NOMO-1 treated with dmso at 0.1 percent for 144 hours (cell line): ENCODE measurements at regions not wholly inside any gene's neighbourhood (a gene's known extent, or its start where the extent isn't known, plus 50 kb on each side); places are given as distances from the start of the nearest gene placed in this dataset.

Experiments used
- DNase-seq: peaks from one replicate; lab custom pipeline; 2025; ENCODE audit not compliant: unreplicated experiment; lab: John Stamatoyannopoulos, UW

DNA sequence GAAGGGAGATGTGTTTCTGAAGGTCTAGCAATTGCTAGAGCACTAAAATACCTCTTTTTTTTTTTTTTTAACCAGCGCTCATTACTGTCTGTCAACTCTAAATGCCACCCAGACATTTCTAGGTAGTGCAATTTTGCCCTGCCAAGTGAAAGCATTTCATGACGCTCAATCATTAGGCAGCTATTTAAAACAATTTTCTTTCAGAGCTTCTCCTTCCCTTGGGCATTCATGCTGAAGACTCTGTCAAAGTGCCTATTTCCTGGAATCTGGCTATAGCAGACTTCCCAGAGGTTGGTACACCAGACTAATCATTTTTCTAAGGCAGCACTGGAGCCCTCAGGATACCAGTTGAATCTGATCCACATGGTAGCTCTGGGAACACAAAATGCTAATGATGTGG, 97.0 kb upstream of the ANKRD55 start:
- no peak for DNase-seq

DNA sequence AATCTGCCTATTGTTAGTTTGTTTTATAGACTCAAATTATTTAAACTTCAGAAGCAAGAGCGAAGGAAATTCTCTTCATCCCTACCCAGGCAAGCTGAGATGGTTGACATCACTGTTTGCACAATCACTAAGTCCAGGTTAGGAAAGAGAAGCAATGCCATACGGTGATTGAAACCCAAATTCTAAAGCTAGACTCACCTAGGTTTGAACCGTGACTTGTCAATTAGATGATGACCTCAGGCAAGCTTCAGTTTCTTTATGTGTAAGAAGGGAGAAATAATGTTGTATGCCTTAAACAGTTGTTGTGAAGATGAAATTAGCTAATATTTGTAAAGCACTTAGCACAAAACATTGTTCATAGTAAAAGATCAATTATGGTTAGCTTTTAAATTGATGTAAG, 96.5 kb upstream of the ANKRD55 start:
- no peak for DNase-seq

DNA sequence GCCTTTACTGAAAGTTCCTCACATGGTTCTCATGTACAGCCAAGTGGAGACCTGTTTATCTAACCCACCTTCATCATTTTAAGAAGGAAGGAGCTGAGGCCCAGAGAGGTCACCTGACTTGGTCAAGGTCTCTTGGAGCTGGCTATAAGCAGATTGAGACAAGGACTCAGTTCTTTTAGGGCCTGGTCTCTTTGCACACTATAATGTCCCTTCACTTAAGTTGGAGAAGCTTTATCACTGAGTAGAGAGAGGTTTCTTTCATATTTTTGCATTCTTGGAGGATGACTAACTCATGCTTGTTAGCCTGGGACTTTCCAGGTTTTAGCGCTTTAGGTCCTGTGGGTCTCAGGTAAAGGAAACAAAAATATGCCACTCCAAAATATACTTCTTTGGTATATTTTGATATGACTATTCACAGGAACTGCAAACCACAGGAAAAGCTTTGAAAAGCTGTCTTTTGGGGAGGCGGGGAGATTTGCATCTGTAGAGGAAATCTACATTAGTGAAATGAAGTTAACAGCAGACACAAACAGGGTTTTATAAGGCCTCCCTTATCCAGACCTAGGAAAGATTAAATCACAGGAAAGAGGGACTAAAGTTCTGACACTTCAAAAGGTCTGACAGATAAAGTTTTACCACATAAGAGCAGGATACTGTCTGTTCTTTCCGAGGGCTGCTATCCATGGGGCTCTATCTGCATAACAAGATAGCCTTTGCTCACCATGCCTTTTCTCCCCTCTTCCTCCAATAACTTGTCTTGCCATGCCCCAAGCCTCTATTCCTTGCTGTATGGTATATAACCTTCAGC, 95.8 kb upstream of the ANKRD55 start:
- DNase-seq: no peak

DNA sequence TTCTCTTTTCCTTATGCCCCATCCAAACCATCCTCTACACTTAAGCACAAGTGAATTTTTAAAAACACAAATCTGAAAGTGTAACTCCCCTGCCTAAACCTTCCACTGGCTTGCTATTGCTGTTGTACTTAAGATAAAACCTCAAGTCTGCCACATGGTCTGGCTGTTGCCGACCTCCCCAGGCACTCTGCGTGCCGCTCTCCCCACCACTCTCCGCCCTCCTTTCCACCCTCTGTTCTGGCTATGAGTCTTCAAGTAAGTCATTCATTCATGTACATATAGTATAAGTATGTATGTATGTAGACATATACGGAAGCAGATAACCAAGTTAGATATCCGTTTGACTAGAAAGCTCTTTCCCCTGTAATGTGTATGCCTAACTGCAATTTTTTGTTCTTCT, 94.7 kb upstream of the ANKRD55 start:
- no peak for DNase-seq

DNA sequence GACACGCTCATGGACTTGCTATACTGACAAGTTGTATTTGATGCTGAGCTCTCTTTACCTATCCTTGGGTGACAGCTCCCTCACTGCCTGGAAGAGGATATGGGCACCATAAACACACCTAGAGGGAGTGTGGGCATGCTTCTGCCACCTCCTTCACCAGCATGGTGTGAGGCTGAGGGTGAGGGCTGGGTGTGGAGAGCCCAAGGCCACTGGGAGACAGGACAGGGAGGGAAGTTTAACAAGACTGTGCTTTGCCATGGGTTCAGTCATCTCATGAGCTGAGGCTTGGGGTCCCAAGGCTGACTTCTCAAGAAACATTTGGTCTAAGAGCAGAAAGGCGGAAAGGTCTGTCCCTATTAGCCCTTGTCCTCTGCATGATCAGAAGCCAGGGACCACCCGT, 93.6 kb upstream of the ANKRD55 start:
- DNase-seq: no peak

DNA sequence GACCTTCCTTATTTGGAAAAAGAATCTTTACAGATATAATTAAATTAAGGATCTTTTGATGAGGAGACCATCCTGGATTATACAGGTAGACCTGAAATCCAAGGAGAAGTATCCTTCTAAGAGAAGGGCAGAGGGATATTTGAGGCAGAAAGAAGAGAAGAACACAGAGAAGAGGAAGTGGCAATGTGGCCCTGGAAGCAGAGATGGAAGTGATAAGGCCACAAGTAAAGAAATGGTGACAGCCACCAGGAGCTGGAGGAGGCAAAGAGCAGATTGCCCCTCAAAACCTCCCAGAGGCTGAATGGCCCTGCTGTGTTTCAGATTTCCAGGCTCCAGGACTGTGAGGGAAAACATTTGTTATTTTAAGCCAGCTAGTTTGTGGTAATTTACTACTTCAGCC, 93.0 kb upstream of the ANKRD55 start:
- DNase-seq: no peak

DNA sequence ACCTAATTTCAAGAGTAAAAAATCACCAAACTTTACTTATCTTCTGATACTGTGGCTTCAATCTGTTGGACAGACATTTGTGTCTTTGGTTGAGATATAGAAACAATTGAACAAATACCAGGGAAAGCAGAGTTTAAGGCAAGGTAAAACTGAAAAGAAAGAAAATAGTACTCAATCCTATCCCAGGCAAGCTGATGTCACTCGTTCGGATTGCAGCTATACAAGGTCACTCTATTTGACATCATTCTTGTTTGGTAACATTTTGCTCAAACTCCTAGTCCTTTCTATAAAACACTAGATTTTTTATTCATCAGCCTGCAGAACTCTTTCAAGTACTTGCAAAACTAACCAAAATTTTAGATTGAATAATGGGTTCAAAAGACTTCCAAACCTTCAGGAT, 91.9 kb upstream of the ANKRD55 start:
- DNase-seq: no peak

DNA sequence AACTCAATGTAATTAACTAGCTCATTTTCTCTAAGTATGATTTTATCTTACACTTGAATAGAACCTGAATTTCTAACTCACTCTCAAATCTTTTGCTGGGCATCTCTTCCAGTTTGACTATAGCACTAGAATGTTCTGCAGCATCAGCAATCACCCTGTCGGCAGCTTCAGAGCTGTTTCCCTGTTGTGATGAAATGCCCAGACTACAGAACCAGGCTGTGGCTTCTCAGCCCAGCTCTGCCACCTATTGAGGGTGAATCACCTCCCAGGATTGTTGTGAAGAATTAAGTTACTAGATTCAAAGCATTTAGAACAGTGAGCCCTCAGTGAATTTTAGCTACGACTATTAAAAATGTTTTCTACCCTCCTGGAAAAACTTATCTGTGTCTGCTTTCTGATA, 90.4 kb upstream of the ANKRD55 start:
- no peak for DNase-seq

DNA sequence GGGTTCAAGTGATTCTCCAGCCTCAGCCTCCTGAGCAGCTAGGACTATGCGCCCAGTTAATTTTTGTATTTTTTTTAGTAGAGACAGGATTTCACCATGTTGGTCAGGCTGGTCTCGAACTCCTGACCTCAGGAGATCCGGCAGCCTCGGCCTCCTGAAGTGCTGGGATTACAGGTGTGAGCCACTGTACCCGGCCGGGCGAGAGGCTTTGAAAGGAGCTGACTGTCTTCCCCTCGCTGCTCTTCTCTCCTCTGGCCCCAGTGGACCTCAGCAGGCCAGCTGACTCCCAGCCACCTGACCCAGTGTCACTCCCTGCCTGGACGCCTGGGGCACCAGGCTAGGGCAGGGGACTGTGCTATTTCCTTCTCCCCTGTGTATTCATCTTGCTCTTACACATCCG, 89.5 kb upstream of the ANKRD55 start:
- DNase-seq: no peak

DNA sequence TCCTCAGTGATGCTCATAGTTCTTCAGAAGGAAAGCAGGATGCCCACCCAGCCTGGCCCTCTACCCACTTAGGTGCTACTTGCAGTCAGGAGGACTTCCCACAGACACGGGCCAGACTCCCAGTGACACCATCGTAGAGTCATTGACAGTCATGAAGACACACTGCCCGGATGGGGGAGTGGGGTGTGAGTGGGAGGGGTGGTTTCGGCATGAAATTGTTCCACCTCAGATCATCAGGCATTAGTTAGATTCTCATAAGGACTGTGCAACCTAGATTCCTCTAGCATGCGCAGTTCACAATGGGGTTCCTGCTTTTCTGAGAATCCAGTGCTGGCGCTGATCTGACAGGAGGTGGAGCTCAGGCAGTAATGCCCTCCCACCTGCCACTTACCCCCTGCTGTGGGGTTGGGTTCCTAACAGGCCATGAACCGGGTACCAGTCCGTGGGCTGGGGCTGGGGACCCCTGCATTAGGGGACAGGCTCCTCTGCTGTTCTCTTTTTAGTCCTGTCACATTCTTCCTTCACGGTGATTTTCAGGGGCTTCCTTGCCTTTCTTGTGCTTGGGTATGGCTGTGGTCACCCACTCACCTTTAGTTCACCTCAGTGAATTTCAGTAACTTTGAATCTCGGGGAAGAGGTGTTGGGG, 88.2 kb upstream of the ANKRD55 start:
- DNase-seq: no peak

DNA sequence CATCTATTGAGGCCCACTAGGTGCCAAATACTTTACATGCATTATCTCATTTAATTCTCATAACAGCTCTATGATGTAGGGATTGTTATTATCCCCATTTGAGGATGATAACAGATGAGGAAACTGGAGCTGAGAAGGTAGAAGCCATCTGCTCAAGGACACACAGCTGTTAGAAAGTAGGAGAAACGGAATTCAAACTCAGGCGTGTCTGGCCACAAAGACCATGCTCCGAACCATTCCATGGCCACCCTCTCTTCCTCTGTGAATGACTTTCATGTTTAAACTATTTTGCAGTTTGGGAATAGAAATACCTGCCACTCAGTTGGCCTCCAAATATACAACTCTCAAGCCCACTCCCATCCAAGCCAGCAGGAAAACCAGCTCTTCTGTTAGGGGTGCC, 87.6 kb upstream of the ANKRD55 start:
- no peak for DNase-seq

DNA sequence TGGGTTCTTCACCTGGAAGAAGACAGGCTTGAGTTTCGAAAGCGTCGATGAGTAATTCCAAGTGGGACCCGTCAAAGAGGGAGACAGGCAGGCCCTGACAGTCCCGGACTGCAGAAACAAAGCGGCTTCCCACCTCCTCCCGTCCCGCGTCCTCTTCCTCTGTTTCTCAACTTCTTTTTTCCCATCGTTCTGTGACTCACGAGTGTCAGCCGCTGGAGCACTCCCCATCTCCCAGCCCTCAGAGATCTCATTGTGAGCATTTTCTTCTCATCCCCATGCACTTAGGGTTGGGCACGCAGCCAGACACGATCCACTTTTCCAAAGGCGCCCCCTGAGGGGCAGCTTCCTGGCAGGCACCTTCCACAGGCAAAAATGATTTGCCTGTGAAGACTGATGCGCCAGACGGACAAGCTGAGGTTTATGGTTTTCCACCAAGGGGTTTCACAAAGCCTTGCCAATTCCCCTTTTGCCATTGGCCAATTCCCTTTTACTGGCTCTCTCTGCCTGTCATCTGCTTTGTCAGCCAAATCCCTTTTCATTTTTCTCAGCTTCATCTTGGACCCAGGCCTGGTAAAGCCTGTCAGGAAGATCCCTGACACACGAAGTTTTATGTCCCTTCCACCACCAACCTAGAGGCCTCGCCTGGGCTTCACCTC, 86.5 kb upstream of the ANKRD55 start:
- DNase-seq: no peak

DNA sequence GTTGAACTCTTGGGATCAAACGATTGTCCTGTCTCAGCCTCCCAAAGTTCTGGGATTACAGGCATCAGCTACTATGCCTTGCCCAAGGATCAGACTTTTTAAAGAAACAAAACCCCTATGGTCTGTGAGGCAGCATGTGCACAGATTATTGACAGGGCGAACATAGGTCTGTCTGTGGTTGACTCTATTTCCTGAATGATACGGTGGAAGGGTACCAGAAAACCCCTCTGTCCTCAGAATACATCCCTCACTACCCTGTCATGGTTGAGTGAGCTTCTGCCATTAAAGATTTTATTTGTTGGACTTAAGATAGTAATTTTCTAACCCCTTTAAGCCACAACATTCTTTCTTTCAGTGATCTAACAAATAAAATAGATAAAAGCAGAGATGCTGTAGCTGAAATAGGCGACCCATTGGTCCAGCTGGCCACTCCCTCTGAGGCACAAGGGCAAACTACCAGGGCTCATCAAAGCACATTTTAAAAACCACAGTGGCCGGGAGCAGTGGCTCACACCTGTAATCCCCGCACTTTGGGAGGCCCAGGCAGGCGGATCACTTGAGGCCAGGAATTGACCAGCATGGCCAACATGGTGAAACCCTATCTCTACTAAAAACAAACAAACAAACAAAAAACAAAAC, 84.9 kb upstream of the ANKRD55 start:
- DNase-seq: no peak

DNA sequence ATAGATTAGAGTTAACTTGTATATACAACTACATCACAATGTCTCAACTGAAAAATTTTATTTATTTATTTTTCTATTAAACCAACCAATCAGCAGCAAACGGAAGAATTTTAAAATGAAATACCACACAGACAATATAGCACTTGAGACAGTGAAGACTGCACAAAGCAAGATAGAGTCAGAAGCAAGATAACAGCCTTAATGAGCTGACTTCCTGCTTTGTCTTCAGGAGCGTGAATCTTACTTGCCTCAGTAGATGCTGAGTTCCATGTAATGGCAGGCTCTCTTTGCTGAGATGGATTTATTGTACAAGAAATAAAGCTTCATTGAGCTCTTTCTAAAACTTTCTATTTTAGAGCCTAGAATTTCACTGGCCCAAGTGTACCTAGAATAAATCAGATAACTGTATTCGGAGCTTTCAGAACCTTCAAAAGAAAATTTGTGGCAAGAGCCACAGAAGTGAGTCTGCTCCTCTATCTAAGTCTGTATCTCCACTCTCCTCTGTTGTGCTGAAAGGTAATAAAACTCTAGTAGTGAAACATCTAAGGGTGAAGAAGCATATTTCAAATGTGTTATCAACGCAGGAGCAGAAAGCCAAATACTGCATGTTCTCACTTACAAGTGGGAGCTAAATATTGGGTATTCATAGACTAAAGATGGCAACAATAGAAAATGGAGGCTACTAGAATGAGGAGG, 83.3 kb upstream of the ANKRD55 start:
- DNase-seq: no peak

DNA sequence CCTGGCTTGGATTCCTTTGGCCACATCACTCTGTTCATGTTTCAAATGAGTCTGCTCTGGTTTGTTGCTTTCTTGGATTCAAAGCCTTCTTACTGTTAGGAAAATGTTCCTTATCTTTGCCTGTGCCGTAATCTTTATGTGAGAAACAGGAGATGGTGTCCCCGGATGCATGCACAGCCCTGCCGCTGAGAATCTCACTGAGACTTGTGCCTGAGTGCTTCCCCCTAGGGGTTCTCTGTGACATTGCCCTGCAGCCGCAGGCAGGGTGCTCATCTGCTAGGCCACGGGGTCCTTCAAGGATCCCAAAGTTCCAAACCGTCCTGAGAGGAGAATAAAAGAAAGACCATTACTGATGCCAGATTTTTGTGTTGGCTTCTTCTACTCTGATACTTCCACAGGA, 81.4 kb upstream of the ANKRD55 start:
- no peak for DNase-seq

DNA sequence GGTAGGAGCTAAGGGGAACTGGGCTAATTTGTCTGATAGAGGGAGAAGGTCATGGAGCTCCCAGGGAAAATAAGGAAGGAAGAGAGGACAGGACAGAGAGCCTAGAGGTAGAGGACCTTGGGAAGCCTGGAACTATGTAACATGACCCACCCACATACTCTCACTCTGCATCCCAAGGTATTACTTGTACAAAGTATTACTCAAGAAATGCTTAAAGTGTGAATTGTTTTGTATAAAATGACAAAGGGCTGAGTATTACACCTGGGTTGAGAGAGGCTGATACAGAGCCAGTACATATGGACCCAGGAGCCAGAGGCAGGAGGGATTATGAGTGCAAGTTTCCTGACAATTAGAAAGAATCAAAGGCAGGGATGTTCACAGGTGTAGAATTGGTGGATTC, 80.5 kb upstream of the ANKRD55 start:
- no peak for DNase-seq

DNA sequence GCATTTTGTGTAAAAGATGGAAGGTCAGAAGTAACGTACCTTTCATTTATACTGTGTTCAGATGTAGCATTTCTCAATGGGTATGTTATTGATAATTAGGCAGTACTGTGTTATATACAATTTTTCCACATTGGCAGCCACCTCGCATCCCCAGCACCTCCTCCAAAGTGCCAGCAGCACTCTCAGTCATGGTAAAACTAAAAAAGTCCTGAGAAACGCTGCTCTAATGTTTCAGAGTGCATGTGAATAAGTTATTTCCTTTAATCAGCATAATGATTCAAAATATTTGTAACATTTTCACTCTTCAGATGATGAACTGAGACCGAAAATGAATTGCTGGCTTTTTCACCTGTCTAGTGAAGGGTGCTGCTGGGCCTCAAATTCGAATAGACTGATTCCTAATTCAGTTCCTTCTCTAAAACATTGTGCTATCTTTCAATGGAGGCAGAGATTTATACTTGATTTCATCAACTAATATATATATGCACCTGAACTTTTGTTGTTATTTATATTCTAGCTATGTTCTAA, 79.9 kb upstream of the ANKRD55 start:
- DNase-seq: no peak

DNA sequence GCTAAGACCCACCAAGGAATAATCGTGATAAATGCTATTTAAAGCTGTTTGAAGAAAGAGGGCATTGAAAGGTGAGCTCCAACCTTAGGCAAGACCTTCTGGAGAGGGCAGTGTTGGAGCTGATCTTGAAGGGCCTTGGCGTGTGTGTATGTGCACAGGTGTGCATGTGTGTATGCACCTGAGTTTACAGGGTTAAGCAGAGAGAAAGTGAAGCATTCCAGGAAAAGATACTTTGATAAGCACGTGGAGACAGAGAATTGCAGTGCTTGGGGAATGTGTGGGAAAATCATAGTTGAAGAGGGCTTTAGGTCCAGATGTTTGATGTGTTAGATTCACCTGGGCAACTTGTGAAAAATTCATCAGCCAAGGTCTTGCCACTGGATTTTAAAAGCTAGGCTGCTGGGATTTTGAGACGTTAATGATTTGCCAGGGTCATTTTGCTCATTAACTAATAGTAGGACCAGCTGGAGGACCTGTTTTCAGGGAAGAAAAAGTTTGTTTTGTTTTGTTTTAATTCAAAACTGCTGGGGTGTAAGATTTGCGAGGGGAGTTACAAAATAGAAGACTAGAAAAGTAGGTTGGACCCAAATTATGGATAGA, 78.3 kb upstream of the ANKRD55 start:
- no peak for DNase-seq

DNA sequence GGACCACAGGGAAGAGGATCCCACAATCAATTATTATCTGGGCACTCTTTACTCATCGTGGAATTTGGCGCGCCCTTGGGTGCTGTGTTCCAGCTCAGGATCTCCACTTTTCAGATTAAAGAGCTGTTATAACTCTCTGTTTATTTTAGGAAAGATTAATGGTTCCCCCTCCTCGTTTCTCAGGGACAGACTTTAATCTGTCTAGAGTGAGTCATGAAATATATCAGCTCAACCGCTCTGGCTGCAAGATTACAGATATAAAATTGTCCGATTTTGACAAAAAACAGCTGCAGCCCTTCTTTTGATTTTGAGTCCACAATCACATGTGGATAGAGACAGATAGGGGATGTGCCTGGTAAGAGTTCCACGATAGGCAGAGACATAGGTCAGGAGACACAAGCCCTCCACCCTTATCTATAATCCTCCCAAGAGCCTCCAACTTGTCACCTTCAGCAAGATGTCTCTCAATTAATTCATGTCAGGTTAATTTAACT, 77.6 kb upstream of the ANKRD55 start:
- no peak for DNase-seq

DNA sequence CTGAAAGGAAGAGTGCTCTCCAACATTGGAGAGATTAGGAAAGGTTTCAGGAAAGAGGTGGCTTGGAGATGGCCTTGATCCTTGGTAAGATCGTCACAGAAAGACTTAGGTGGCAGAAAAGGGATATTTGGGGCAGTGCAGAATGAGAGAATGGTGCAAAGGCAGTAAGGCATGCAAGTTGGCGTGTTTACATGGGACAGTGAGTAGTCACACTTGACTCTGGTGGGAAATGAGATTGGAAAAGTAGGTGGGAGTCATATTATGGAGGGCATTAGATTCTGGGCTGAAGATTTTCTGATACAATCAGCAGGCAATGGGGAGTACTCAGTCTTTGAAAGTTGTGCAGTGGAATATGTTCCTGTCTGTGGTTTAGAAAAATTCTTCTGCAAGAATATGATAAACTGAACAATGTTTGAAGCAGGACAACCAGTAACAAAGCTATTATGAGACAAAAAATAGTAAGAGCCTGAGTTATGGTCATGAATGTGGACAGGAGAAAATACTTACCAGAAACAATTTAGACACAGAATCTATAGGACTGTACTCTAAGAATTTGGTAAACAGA, 76.2 kb upstream of the ANKRD55 start:
- no peak for DNase-seq
